ENCODE measurements at regions not wholly inside any gene's neighbourhood (a gene's known extent, or its start where the extent isn't known, plus 50 kb on each side); places are given as distances from the start of the nearest gene placed in this dataset.
A peak's percentile ranks its signal among the peaks of the same experiment; 100 is the strongest.
"Not testable (repeated sequence)": the region's sequence is repeated elsewhere in the genome, so short reads cannot be mapped to it uniquely, and the experiment has no call there.

- Histone ChIP-seq H3K4me1 (ENCODE audit: control insufficient read depth in 3 of 3, insufficient read depth in 3 of 3, low read length in 3 of 3) (no peaks in the 10 kb centered on the region), H3K9ac (ENCODE audit: low read depth in 1 of 3, low read length in 3 of 3) (peak overlapping the region in 2 of 3 donors; percentile 47 to 70), H3K27me3 (ENCODE audit: control insufficient read depth in 3 of 3, insufficient read depth in 3 of 3, low read length in 3 of 3) (no peaks in the 10 kb centered on the region), H3K9me3 (ENCODE audit: control insufficient read depth in 3 of 3, low read length in 3 of 3) (no peaks in the 10 kb centered on the region), H3K27ac (ENCODE audit: low read depth, low read length) (no peak overlapping the region), H3K4me3 (ENCODE audit: low read length in 3 of 3) (peak overlapping the region; percentile 62 to 65 (median 62)), H3K36me3 (ENCODE audit: control insufficient read depth in 3 of 3, insufficient read depth in 3 of 3, low read length in 3 of 3) (no peaks in the 10 kb centered on the region)
Measured at GRCh38 chr14:53217316-53217994, 64.3 kb upstream of the DDHD1 start.

- not testable (repeated sequence) for H3K27ac ChIP-seq (ENCODE audit: low read depth, low read length); H3K9ac ChIP-seq (ENCODE audit: low read depth in 1 of 3, low read length in 3 of 3); H3K9me3 ChIP-seq (ENCODE audit: control insufficient read depth in 3 of 3, low read length in 3 of 3); H3K4me1 ChIP-seq (ENCODE audit: control insufficient read depth in 3 of 3, insufficient read depth in 3 of 3, low read length in 3 of 3); H3K36me3 ChIP-seq (ENCODE audit: control insufficient read depth in 3 of 3, insufficient read depth in 3 of 3, low read length in 3 of 3); H3K27me3 ChIP-seq (ENCODE audit: control insufficient read depth in 3 of 3, insufficient read depth in 3 of 3, low read length in 3 of 3)
- H3K4me3 ChIP-seq (ENCODE audit: low read length in 3 of 3): peak overlapping the region; percentile 62 to 65 (median 62)
Measured at GRCh38 chr14:53216955-53217315, 63.8 kb upstream of the DDHD1 start.

- H3K4me1 ChIP-seq (ENCODE audit: control insufficient read depth in 3 of 3, insufficient read depth in 3 of 3, low read length in 3 of 3); H3K9ac ChIP-seq (ENCODE audit: low read depth in 1 of 3, low read length in 3 of 3); H3K27ac ChIP-seq (ENCODE audit: low read depth, low read length); H3K27me3 ChIP-seq (ENCODE audit: control insufficient read depth in 3 of 3, insufficient read depth in 3 of 3, low read length in 3 of 3); H3K36me3 ChIP-seq (ENCODE audit: control insufficient read depth in 3 of 3, insufficient read depth in 3 of 3, low read length in 3 of 3); H3K4me3 ChIP-seq (ENCODE audit: low read length in 3 of 3); H3K9me3 ChIP-seq (ENCODE audit: control insufficient read depth in 3 of 3, low read length in 3 of 3): not testable (repeated sequence)
Measured at GRCh38 chr14:53216478-53216877, 63.4 kb upstream of the DDHD1 start.

GRCh38 chr14:53215101-53215500, 62.0 kb upstream of the DDHD1 start:
- H3K9me3 ChIP-seq (ENCODE audit: control insufficient read depth in 3 of 3, low read length in 3 of 3): no peaks in the 10 kb centered on the region

GRCh38 chr14:53214384-53214783, 61.3 kb upstream of the DDHD1 start:
- Histone ChIP-seq H3K4me3 (ENCODE audit: low read length in 3 of 3) (no peak overlapping the region), H3K4me1 (ENCODE audit: control insufficient read depth in 3 of 3, insufficient read depth in 3 of 3, low read length in 3 of 3) (no peaks in the 10 kb centered on the region), H3K36me3 (ENCODE audit: control insufficient read depth in 3 of 3, insufficient read depth in 3 of 3, low read length in 3 of 3) (no peaks in the 10 kb centered on the region), H3K9me3 (ENCODE audit: control insufficient read depth in 3 of 3, low read length in 3 of 3) (no peaks in the 10 kb centered on the region), H3K27me3 (ENCODE audit: control insufficient read depth in 3 of 3, insufficient read depth in 3 of 3, low read length in 3 of 3) (no peaks in the 10 kb centered on the region), H3K9ac (ENCODE audit: low read depth in 1 of 3, low read length in 3 of 3) (no peak overlapping the region), H3K27ac (ENCODE audit: low read depth, low read length) (no peak overlapping the region)

More at GRCh38 chr14:53215101-53215500, 62.0 kb upstream of the DDHD1 start:
- H3K36me3 ChIP-seq (ENCODE audit: control insufficient read depth in 3 of 3, insufficient read depth in 3 of 3, low read length in 3 of 3): no peaks in the 10 kb centered on the region
- no peak overlapping the region for H3K4me3 ChIP-seq (ENCODE audit: low read length in 3 of 3)
- no peaks in the 10 kb centered on the region for H3K27me3 ChIP-seq (ENCODE audit: control insufficient read depth in 3 of 3, insufficient read depth in 3 of 3, low read length in 3 of 3)
- H3K4me1 ChIP-seq (ENCODE audit: control insufficient read depth in 3 of 3, insufficient read depth in 3 of 3, low read length in 3 of 3): no peaks in the 10 kb centered on the region
- no peak overlapping the region for H3K27ac ChIP-seq (ENCODE audit: low read depth, low read length)
- H3K9ac ChIP-seq (ENCODE audit: low read depth in 1 of 3, low read length in 3 of 3): no peak overlapping the region

GRCh38 chr14:53213761-53214160, 60.6 kb upstream of the DDHD1 start:
- no peaks in the 10 kb centered on the region for H3K4me1 ChIP-seq (ENCODE audit: control insufficient read depth in 3 of 3, insufficient read depth in 3 of 3, low read length in 3 of 3)
- H3K27ac ChIP-seq (ENCODE audit: low read depth, low read length): no peak overlapping the region
- no peaks in the 10 kb centered on the region for H3K27me3 ChIP-seq (ENCODE audit: control insufficient read depth in 3 of 3, insufficient read depth in 3 of 3, low read length in 3 of 3)

GRCh38 chr14:53209370-53209769, 56.2 kb upstream of the DDHD1 start:
- Histone ChIP-seq H3K4me1 (ENCODE audit: control insufficient read depth in 3 of 3, insufficient read depth in 3 of 3, low read length in 3 of 3) (no peaks in the 10 kb centered on the region), H3K27ac (ENCODE audit: low read depth, low read length) (no peak overlapping the region), H3K4me3 (ENCODE audit: low read length in 3 of 3) (no peak overlapping the region), H3K9ac (ENCODE audit: low read depth in 1 of 3, low read length in 3 of 3) (no peak overlapping the region), H3K9me3 (ENCODE audit: control insufficient read depth in 3 of 3, low read length in 3 of 3) (no peaks in the 10 kb centered on the region), H3K36me3 (ENCODE audit: control insufficient read depth in 3 of 3, insufficient read depth in 3 of 3, low read length in 3 of 3) (no peaks in the 10 kb centered on the region), H3K27me3 (ENCODE audit: control insufficient read depth in 3 of 3, insufficient read depth in 3 of 3, low read length in 3 of 3) (no peaks in the 10 kb centered on the region)

More at GRCh38 chr14:53213761-53214160, 60.6 kb upstream of the DDHD1 start:
- no peaks in the 10 kb centered on the region for H3K36me3 ChIP-seq (ENCODE audit: control insufficient read depth in 3 of 3, insufficient read depth in 3 of 3, low read length in 3 of 3)
- no peak overlapping the region for H3K4me3 ChIP-seq (ENCODE audit: low read length in 3 of 3)
- no peaks in the 10 kb centered on the region for H3K9me3 ChIP-seq (ENCODE audit: control insufficient read depth in 3 of 3, low read length in 3 of 3)
- no peak overlapping the region for H3K9ac ChIP-seq (ENCODE audit: low read depth in 1 of 3, low read length in 3 of 3)

All from skeletal muscle tissue (tissue), 3 donors.